GM18507 (cell line): ENCODE measurements at regions not wholly inside any gene's neighbourhood (a gene's known extent, or its start where the extent isn't known, plus 50 kb on each side); places are given as distances from the start of the nearest gene placed in this dataset.
"Not testable (repeated sequence)": the region's sequence is repeated elsewhere in the genome, so short reads cannot be mapped to it uniquely, and the experiment has no call there.

ENCODE experiments used
- DNase-seq: peaks from one replicate; pipeline ENCODE4 v3.0.0; 2011; ENCODE audit warnings: low read depth; ENCODE audit not compliant: insufficient read length; ENCODE audit errors: extremely low spot score
- FAIRE-seq: peaks from 2 replicates; lab custom pipeline; 2011; peaks lifted over from hg19 to GRCh38; lab: Jason Lieb, UNC

GRCh38 chr5:67802766-67803165 is 412.8 kb upstream of the PIK3R1 start:
- no peak for FAIRE-seq

GRCh38 chr5:67799732-67800234 is 415.8 kb upstream of the PIK3R1 start:
- no peak for FAIRE-seq
- no peak for DNase-seq

More at GRCh38 chr5:67802766-67803165, 412.8 kb upstream of the PIK3R1 start:
- DNase-seq = no peak

DNA sequence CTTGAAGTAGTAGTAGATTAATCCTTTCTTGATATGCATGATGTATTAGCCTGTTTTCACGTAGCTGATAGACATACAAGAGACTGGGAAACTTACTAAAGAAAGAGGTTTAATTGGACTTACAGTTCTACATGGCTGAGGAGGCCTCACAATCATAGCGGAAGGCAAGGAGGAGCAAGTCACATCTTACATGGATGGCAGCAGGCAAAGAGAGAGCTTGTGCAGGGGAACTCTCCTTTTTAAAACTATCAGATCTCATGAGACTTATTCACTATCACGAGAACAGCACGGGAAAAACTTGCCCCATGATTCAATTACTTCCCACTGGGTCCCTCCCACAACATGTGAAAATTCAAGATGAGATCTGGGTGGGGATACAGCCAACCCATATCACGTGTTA is 417.1 kb upstream of the PIK3R1 start:
- FAIRE-seq, DNase-seq: not testable (repeated sequence)

DNA sequence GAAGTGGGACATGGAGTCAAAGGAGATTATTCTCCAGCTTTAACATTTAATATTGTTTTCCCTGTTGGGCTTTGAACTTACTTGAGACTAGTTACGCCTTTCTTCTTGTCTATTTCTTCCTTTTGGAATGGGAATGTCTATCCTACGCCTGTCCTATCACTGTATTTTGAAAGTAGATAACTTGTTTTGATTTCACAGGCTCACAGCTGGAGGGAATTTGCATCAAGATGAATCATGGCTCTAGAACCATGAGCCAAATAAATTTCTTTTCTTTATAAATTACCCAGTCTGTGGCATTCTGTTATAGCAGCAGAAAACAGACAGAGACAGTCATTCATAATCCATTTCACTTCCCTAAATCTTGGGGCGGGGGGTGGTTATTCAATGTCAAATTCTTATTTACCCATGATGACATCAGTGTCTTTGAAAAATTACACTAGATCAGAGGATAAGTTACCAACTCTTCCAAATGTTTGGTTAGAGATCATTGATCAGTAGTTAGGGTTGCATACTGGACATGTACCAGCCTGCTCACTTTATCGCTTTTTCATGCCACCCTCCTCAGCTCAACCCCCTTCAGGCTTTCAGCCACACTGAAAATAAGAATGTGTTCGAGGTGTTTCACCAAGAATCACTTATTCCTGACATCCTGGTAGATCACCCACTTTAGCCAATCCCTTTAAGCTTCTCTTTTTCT is 419.6 kb upstream of the PIK3R1 start:
- FAIRE-seq = no peak
- no peak for DNase-seq

DNA sequence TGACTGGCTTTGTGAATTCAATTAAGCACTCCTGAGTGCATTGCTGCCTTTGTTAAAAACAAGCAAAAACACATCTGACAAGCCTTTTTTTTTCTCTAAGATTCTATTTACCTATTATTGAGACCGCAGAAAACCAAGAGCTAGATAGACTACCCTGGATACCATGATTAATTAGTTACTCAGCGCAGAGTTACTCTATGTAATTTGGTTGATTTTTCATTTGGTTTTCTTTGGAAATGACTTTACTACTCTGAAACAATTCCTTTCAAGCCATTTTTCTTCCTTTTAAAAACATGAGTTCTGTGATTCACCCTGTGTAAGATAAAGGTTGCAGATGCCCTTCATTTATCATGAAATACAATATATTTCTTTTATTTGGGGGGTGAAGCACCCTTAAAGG is 421.6 kb upstream of the PIK3R1 start:
- FAIRE-seq (no peak), DNase-seq (no peak)

DNA sequence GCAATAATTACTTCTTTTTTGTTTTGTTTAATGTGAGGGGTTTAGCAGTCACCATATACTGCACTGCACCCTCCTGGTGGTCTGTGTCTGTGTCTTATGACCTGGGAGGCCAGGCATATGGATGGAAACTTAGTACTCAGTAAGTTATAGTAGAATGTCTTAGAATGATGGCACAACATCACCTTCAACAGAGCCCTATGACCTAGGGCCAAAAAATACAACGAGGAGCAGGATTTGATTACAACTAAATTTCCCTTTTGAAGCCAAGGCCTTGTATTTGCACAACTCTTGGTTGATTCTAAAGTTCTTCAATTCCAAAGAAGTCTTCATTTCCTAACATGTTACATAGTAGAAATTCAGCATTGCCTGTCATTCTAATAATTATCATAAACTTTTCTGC is 422.1 kb upstream of the PIK3R1 start:
- DNase-seq (no peak), FAIRE-seq (no peak)

DNA sequence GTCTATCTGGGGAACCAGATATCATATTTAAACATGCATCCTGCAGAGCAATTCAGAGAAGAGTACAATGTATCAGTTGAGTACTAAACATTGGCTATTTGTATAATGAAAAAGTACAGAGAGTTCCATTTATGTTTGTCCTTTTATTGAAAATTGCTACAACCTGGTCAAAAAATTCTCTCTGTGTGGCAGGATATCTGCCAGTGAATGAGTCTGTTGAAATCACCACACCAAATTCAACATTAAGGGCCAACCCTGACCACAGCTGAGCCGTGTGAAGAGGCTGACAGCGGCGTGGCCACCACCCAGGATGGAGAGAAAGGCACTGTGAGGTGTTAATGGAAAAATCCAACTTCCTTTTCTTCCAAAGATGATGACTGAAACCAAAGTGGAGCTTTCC is 422.7 kb upstream of the PIK3R1 start:
- FAIRE-seq (no peak), DNase-seq (no peak)

DNA sequence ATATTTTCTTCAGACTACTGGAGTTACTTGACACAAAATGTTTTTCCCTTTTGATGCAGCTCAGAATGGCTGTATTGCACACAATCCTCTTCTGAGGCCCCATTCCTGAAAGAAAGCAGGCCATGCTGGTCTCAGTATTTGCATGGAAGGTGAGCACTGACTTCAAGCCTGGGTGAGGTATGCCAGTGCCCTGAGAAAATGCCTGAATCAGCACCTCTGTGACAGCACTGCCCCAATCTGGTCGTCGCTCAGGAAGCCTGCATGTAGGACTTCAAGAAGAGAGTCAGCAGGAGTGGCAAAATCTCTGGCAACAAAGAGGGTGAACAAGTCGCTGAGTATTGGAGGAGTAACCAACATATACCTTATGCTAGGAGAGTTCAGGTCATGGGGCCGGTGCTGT is 425.2 kb upstream of the PIK3R1 start:
- no peak for FAIRE-seq

GRCh38 chr5:67779893-67780623 is 435.5 kb upstream of the PIK3R1 start:
- not testable (repeated sequence) for DNase-seq, FAIRE-seq

More for the DNA sequence above, 425.2 kb upstream of the PIK3R1 start:
- no peak for DNase-seq

- no peak for FAIRE-seq
- DNase-seq = no peak
Measured at GRCh38 chr5:67774786-67775185, 440.8 kb upstream of the PIK3R1 start.

DNA sequence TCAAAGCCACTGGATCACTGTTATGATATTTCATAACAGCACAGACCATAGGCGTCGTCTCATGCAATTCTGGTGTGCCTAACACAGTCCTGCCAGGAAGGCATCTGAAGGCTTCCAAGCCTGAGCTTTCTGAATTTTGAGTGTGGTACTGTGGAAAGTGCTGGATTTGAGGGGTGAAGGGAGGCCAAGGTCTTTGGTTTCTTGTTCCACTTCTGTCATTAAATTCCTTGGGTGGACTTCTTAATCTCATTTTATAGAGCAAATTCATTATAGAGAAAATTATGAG is 441.3 kb upstream of the PIK3R1 start:
- no peak for FAIRE-seq
- DNase-seq = no peak

- no peak for FAIRE-seq
- no peak for DNase-seq
Measured at GRCh38 chr5:67773411-67774266, 441.9 kb upstream of the PIK3R1 start.

GRCh38 chr5:67771791-67772190 is 443.8 kb upstream of the PIK3R1 start:
- no peak for FAIRE-seq

DNA sequence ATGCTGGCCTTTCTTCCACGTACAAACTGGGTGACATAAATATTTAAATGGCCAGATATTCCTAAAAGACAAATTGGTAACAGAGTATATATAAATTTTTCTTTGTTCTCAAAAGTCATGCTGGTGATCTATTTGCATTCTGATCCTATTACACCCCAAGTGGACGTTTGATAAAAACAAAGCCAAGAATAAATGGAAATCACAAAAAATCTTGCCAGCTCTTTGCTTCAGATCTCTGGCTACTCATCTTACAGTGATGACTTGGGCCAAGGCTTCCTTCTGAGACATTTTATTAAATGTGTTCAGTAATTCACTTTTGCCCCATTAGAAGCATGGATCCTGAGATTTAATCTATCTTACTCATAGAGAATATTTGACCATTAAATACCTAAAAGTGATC is 444.3 kb upstream of the PIK3R1 start:
- DNase-seq (no peak), FAIRE-seq (no peak)

More at GRCh38 chr5:67771791-67772190, 443.8 kb upstream of the PIK3R1 start:
- DNase-seq = no peak

DNA sequence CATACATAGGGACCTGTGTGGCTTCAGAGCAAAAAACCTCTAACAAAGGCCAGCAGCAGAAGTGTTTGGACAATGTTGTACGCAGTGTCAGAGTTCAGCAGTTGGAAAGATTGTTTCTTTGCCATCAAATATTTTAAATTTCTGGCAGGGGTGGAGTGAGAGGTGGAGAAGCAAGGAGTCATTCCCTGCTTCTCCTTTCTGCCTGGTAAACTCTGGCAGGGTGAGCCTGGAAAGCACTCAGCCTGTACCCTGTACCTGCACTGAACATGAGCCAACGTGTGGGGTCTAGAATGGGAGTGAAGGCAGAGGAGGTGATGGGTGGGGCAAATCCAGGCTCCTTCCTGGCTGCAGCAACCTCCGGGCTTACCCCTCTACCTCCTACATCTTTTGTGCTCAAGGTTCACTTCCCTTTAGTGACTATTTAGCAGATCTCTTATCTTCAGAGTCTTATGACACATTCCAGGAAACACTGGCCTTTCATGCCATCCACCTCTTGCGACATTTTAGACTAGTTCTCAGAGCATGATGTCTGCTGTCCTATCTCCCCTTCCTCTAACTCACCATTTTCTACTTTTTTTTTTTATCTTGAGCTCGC is 445.0 kb upstream of the PIK3R1 start:
- DNase-seq (no peak), FAIRE-seq (no peak)

DNA sequence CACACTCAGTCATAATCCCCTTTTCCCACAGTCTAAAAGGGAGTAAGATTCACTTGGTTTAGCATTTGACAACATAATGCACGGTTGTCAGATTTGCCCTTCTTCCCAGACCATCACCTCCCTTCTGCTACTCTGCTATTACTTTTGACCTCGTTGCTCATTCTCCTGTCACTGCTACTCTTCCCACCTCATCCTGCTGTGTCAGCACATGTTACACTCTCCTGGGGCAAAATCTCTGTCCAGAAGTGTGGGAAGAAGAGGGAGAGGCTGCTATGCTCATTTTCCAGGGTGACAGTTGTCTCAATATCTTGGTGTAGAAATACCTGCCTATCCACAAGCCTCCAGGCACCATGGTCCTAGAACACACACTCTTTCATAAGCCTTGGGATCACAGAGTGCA is 449.9 kb upstream of the PIK3R1 start:
- FAIRE-seq (no peak), DNase-seq (no peak)

GRCh38 chr5:67757771-67758170 is 457.8 kb upstream of the PIK3R1 start:
- FAIRE-seq, DNase-seq: not testable (repeated sequence)

DNA sequence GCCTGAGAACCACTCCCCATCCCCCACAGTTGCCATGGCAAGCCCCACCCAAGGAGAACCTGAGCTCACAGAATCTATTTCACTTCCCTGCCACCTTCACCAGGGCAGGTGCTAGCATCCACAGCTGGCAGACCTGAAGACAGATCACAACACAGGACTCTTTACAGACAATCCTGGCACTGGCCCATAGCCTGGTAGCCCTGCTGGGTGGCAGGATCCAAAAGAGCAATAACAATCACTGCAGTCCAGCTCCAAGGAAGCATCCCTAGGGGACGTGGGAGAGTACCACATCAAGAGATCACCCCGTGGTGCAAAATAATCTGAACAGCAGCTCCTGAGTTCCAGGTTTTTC is 463.2 kb upstream of the PIK3R1 start:
- no peak for FAIRE-seq

GRCh38 chr5:67748165-67748690 is 467.3 kb upstream of the PIK3R1 start:
- no peak for DNase-seq
- no peak for FAIRE-seq

More for the DNA sequence above, 463.2 kb upstream of the PIK3R1 start:
- DNase-seq = no peak

GRCh38 chr5:67747096-67747495 is 468.5 kb upstream of the PIK3R1 start:
- no peak for FAIRE-seq
- DNase-seq = no peak
